RWPE2 (cell line): ENCODE measurements at regions not wholly inside any gene's neighbourhood (a gene's known extent, or its start where the extent isn't known, plus 50 kb on each side); places are given as distances from the start of the nearest gene placed in this dataset.
"Not testable (repeated sequence)": the region's sequence is repeated elsewhere in the genome, so short reads cannot be mapped to it uniquely, and the experiment has no call there.

ENCODE experiments used
- ATAC-seq: fragments of 200-7000 bp; cut with Tn5 transposase; 3 replicates; pipeline ENCODE4 v1.9.1; 2021; ENCODE audit warnings: low read depth
- DNase-seq: peaks from one replicate; pipeline ENCODE4 v3.0.0-alpha.2; 2020; ENCODE audit warnings: low spot score
- H3K27ac ChIP-seq: fragments of 450-650 bp; 2 replicates; pipeline ENCODE4 v1.5.1; 2017; ENCODE audit warnings: mild to moderate bottlenecking; ENCODE audit not compliant: poor library complexity, severe bottlenecking
- H3K27me3 ChIP-seq: fragments of 250-450 bp; sonication (Bioruptor Pico); 2 replicates; pipeline ENCODE4 v1.5.1; 2021; ENCODE audit warnings: mild to moderate bottlenecking, moderate library complexity; ENCODE audit not compliant: insufficient read depth, poor library complexity, severe bottlenecking
- H3K36me3 ChIP-seq: fragments of 250-450 bp; sonication (Bioruptor Pico); 2 replicates; pipeline ENCODE4 v1.5.1; 2020; ENCODE audit warnings: low read depth, mild to moderate bottlenecking, moderate library complexity
- H3K4me1 ChIP-seq: fragments of 250-450 bp; sonication (Bioruptor Pico); 2 replicates; pipeline ENCODE4 v1.5.1; 2021; ENCODE audit warnings: mild to moderate bottlenecking, moderate library complexity; ENCODE audit not compliant: insufficient read depth, poor library complexity, severe bottlenecking
- H3K4me3 ChIP-seq: fragments of 250-450 bp; sonication (Bioruptor Pico); 2 replicates; pipeline ENCODE4 v1.5.1; 2021; ENCODE audit warnings: mild to moderate bottlenecking, moderate library complexity; ENCODE audit not compliant: severe bottlenecking
- H3K9me3 ChIP-seq: fragments of 250-450 bp; sonication (Bioruptor Pico); 2 replicates; pipeline ENCODE4 v1.5.1; 2021; ENCODE audit warnings: mild to moderate bottlenecking, moderate library complexity; ENCODE audit not compliant: severe bottlenecking
- CTCF ChIP-seq: fragments of 450-650 bp; IDR thresholded peaks from one replicate; pipeline ENCODE4 v1.5.1; 2017; ENCODE audit warnings: mild to moderate bottlenecking, moderate library complexity; ENCODE audit not compliant: poor library complexity, severe bottlenecking

DNA sequence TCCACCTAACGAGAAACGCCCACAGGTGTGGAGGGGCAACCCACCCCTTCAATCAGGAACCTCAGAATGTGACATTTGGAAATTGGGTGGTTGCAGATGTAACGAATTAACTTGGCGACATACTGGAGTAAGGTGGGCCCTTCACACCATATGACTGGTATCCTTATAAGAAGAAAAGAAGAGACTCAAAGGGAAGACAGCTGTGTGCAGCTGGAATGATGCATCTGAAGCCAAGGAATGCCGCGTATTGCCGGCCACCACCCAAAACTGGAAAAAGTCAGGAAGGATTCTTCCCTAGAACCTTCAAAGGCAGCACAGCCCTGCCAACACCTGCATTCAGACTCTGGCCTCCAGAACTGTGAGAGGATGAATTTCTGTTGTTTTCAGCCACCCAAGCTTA is 270.0 kb upstream of the FRG2C start:
- H3K27me3 ChIP-seq, H3K36me3 ChIP-seq, ATAC-seq, H3K4me1 ChIP-seq, H3K4me3 ChIP-seq, H3K27ac ChIP-seq, DNase-seq, H3K9me3 ChIP-seq: not testable (repeated sequence)

GRCh38 chr3:75394562-75395360 is 269.4 kb upstream of the FRG2C start:
- not testable (repeated sequence) for H3K4me3 ChIP-seq, H3K36me3 ChIP-seq, H3K9me3 ChIP-seq, H3K27ac ChIP-seq, H3K4me1 ChIP-seq, H3K27me3 ChIP-seq, ATAC-seq, DNase-seq

- no peaks in the 10 kb centered on the region for H3K4me1 ChIP-seq
- H3K9me3 ChIP-seq, result no peaks in the 10 kb centered on the region
- no peak overlapping the region for H3K4me3 ChIP-seq
- H3K27ac ChIP-seq, result no peak overlapping the region
- ATAC-seq (no peak), DNase-seq (no peak)
- H3K27me3 ChIP-seq, result no peaks in the 10 kb centered on the region
- no peaks in the 10 kb centered on the region for H3K36me3 ChIP-seq
- no peak for TF ChIP-seq CTCF
Measured at GRCh38 chr3:75395580-75396315, 268.4 kb upstream of the FRG2C start.

GRCh38 chr3:75396316-75396802 is 267.8 kb upstream of the FRG2C start:
- ATAC-seq (no peak), DNase-seq (no peak)
- H3K4me1 ChIP-seq, result no peaks in the 10 kb centered on the region
- no peaks in the 10 kb centered on the region for H3K9me3 ChIP-seq
- TF ChIP-seq CTCF, result no peak
- no peak overlapping the region for H3K4me3 ChIP-seq
- H3K27ac ChIP-seq, result no peak overlapping the region
- H3K36me3 ChIP-seq, result no peaks in the 10 kb centered on the region
- H3K27me3 ChIP-seq, result no peaks in the 10 kb centered on the region

GRCh38 chr3:75397486-75397885 is 266.6 kb upstream of the FRG2C start:
- H3K36me3 ChIP-seq, DNase-seq, H3K4me3 ChIP-seq, ATAC-seq, H3K4me1 ChIP-seq, H3K27ac ChIP-seq, H3K27me3 ChIP-seq, H3K9me3 ChIP-seq: not testable (repeated sequence)

DNA sequence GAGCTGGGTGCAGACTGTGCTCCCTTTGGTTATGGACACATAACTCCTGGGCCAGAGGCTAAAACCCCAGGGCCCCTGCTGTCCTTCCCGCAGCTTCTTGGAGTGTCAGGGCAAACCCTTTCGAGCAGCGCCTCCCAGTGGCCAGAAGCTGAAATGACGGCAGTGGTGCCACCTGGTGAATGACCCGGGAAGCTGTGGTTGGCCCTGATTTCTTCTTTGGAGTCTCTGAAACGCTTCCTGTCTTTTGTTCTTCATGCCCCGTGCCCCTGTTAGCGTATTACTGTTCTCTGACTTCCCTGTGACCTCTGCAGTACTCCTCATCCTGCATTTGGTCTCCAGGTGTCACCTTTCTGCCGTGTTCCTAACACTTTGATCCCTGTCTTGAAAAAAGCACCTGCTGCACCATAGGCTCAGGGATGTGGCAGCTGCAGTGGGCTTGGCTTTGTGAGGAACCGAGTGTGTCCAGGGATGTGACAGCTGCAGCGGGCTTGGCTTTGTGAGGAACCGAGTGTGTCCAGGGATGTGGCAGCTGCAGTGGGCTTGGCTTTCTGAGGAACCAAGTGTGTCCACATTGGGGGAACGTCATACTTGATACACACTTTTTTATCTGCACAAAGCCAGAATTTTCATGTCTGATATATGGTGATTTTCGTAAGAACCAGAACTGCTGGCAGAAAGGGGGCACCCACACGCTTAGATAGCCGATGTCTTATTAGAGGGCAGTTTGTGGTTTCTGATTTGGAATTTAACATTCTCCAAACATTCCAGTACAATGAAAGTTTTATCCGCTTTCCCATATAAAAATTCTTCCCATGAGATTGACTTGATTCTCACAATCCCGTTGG is 241.8 kb upstream of the FRG2C start:
- H3K27ac ChIP-seq, H3K36me3 ChIP-seq, ATAC-seq, H3K4me1 ChIP-seq, H3K27me3 ChIP-seq, H3K9me3 ChIP-seq, H3K4me3 ChIP-seq, DNase-seq: not testable (repeated sequence)
- peak; percentile 49 for TF ChIP-seq CTCF

- ATAC-seq, DNase-seq, H3K9me3 ChIP-seq, H3K36me3 ChIP-seq, H3K27ac ChIP-seq, H3K27me3 ChIP-seq, H3K4me1 ChIP-seq, H3K4me3 ChIP-seq: not testable (repeated sequence)
Measured at GRCh38 chr3:75425379-75425778, 238.7 kb upstream of the FRG2C start.

DNA sequence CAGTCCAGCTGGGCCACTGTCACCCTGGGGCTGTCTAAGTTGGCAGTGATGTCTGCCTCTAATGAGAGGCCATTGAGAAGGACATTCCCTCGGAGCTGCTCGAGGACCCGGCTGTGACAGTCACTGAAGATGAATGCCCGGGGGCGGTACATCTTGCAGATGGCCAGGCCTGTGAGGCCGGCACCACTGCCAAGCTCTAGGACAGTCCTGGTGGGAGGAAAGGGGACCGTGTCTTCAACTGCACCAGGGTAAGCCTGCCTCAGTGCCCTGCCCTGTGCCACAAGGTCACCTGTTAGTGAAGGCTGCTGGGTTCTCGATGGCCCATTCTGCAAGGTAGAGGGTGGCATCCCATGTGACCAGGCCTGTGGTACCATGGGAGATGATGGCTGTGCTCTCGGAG is 236.6 kb upstream of the FRG2C start:
- DNase-seq, ATAC-seq, H3K36me3 ChIP-seq: not testable (repeated sequence)

More for the DNA sequence above, 236.6 kb upstream of the FRG2C start:
- H3K4me3 ChIP-seq, H3K9me3 ChIP-seq, H3K27me3 ChIP-seq, H3K27ac ChIP-seq, H3K4me1 ChIP-seq: not testable (repeated sequence)
